ENCODE measurements at regions not wholly inside any gene's neighbourhood (a gene's known extent, or its start where the extent isn't known, plus 50 kb on each side); places are given as distances from the start of the nearest gene placed in this dataset.
"Not testable (repeated sequence)": the region's sequence is repeated elsewhere in the genome, so short reads cannot be mapped to it uniquely, and the experiment has no call there.

DNA sequence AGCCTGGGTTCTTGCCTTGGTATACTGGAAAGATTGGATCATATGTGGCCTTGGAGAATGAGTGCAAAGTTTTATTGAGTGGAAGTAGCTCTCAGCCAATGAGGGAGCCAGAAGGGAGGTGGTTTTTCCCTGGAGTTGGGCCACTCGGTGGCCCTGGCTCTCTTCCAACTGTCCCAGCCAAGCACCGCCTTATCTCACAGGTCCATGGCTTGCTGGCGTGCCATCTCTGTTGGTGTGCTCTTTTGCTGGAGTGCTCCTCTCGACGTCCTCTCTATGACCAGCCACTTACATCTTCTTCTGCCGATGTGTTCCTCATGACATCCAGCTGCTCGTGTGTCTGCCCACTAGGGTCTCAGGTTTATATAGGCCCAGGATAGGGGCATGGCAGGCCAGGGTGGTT is 505.9 kb upstream of the SYNCRIP start:
- Histone ChIP-seq H3K4me1 (ENCODE audit: insufficient read depth, low read length) (0 out of 2 replicates have a peak, but pooled peaks cover 10% of the 10 kb centered on the region), H3K36me3 (ENCODE audit: insufficient read depth, low read length) (no peaks in the 10 kb centered on the region), H3K9me3 (ENCODE audit: control insufficient read depth, insufficient read depth, low read length) (no peaks in the 10 kb centered on the region), H3K9ac (ENCODE audit: low read depth, low read length) (no peak overlapping the region)

DNA sequence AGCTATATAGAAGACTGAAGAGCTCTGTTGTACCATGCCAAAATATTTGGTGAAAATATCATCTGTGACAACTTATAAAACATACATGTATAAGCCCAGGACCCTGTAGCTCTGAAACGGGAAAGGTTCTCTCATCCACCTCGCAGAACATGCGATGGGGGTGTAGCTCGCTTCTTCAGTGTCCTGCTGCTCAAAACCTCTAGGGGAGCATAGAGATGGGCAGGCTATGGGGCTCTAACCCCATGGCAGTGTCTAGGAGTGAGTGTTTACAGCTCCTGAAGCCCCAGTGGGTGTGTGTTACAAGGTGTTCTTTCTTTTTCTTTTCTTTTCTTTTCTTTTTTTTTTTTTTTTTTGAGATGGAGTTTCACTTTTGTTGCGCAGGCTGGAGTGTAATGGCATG is 505.2 kb upstream of the SYNCRIP start:
- Histone ChIP-seq H3K4me1 (ENCODE audit: insufficient read depth, low read length) (0 out of 2 replicates have a peak, but pooled peaks cover 9% of the 10 kb centered on the region), H3K36me3 (ENCODE audit: insufficient read depth, low read length) (no peaks in the 10 kb centered on the region), H3K9me3 (ENCODE audit: control insufficient read depth, insufficient read depth, low read length) (no peaks in the 10 kb centered on the region)

DNA sequence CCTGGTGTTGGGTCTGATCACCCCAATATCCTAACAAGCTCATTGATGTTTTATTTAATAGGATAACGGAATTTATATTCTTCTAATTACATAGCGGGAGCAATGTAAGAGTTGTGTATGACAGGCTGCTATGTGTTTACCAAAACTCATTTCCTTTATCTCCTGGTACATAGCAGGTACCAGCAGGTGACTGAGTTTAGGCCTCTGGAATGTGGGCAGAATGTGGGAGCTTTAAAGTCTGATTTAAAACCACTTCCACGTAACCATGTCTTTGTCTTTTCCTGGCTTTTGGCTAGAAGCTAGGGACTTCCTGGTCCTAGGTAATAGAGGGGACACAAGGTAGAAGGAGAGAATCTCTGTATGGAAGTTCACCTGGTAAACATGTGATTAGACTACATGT is 504.6 kb upstream of the SYNCRIP start:
- Histone ChIP-seq H3K9me3 (ENCODE audit: control insufficient read depth, insufficient read depth, low read length) (no peaks in the 10 kb centered on the region; the same call in 1 of the 2 replicates), H3K9ac (ENCODE audit: low read depth, low read length) (no peak overlapping the region), H3K4me1 (ENCODE audit: insufficient read depth, low read length) (0 out of 2 replicates have a peak, but pooled peaks cover 4% of the 10 kb centered on the region), H3K36me3 (ENCODE audit: insufficient read depth, low read length) (no peaks in the 10 kb centered on the region)

More for the DNA sequence above, 505.2 kb upstream of the SYNCRIP start:
- no peak overlapping the region for H3K9ac ChIP-seq (ENCODE audit: low read depth, low read length)

DNA sequence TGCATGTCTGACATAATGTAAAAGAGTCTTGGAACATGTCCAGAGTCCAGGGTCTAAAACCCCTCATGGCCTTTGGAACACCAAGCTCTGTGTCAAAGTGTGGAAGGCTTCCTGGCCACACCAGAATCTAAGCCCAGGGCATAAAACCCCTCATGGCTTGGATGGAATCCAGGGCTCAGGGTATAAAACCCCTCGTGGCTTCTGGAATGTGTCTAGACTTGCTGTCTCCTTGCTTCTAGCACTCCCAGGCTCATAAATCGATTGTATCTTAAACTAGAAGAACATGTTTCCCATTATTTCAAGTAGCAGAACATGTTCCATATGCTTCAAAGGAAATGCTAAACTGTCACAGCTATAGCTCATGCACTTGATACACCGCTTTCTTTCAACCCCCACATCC is 504.1 kb upstream of the SYNCRIP start:
- not testable (repeated sequence) for H3K9me3 ChIP-seq (ENCODE audit: control insufficient read depth, insufficient read depth, low read length); H3K4me1 ChIP-seq (ENCODE audit: insufficient read depth, low read length); H3K9ac ChIP-seq (ENCODE audit: low read depth, low read length); H3K36me3 ChIP-seq (ENCODE audit: insufficient read depth, low read length)

DNA sequence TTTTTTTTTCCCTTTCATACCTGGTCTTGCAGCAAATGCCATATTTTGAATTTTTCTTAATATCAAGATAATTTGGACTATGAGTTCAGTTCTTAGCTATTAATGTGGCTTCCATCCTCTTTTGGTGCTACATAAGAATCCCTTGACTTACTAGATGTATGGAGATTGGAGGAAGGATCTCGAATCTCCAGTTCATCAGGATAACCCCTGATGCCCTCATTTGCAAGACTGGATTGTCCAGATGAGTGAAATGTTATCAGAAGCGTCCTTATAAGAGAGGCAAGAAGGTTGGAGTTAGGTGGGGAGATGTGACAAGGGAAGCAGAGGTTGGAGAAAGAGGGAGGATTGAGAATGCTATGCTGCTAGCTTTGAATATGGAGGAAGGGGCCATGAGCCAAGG is 499.6 kb upstream of the SYNCRIP start:
- no peaks in the 10 kb centered on the region for H3K4me1 ChIP-seq (ENCODE audit: insufficient read depth, low read length)
- H3K9me3 ChIP-seq (ENCODE audit: control insufficient read depth, insufficient read depth, low read length): no peaks in the 10 kb centered on the region; the same call in 1 of the 2 replicates
- no peak overlapping the region for H3K9ac ChIP-seq (ENCODE audit: low read depth, low read length)
- H3K36me3 ChIP-seq (ENCODE audit: insufficient read depth, low read length): no peaks in the 10 kb centered on the region

DNA sequence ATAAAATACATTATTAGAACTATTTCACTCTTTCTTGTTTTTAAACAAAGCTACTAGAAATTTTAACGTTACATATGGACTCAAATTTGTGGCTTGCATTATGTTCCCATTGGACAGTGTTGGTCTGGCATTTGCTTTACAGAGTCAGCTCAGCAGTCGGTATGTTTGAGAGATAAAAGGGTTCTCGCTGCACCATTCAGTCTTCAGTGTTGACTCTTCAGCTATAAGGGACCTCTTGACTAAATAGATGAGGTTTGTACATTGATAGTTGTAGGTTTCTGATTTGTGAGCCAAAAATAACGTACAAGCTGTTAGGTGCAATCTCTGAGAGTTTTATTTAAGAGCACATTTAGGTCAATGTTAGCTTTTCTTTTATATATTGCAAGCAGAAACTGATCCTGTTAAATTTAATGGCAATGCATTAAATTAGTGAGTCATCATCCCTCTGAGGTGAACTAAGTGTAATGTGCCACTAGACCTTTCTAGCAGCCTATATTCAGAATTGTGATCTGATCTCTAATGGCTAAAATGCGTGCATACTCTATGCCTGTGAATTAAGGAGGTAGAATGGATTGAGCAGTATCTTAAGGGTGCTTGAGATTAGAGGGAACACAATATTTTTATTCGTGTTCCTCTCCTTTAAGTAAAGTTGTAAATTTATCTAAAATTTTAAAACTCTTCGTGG is 485.6 kb upstream of the SYNCRIP start:
- Histone ChIP-seq H3K36me3 (ENCODE audit: insufficient read depth, low read length) (no peaks in the 10 kb centered on the region), H3K9ac (ENCODE audit: low read depth, low read length) (no peak overlapping the region), H3K4me1 (ENCODE audit: insufficient read depth, low read length) (no peaks in the 10 kb centered on the region), H3K9me3 (ENCODE audit: control insufficient read depth, insufficient read depth, low read length) (no peaks in the 10 kb centered on the region)

DNA sequence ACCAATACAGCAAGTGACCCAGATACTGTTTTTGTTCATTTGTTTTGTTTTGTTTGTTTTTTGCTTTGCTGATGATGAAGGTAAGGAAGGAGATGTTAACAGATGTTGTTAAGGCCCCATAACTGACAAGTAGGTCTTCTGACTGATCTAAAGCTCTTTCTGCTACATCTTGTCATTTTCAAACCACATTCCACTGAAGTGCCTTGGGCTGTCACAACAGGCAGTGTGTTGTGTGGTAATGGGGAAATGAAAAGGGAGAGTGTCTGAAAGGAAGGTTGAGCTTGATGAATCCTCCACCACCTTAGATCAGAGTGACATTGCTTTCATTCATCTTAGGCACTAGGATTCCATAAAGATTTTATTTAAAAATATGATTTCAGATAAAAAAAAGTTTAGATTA is 479.4 kb upstream of the SYNCRIP start:
- H3K36me3 ChIP-seq (ENCODE audit: insufficient read depth, low read length): no peaks in the 10 kb centered on the region
- no peaks in the 10 kb centered on the region for H3K9me3 ChIP-seq (ENCODE audit: control insufficient read depth, insufficient read depth, low read length)
- no peaks in the 10 kb centered on the region for H3K4me1 ChIP-seq (ENCODE audit: insufficient read depth, low read length)
- H3K9ac ChIP-seq (ENCODE audit: low read depth, low read length): no peak overlapping the region

DNA sequence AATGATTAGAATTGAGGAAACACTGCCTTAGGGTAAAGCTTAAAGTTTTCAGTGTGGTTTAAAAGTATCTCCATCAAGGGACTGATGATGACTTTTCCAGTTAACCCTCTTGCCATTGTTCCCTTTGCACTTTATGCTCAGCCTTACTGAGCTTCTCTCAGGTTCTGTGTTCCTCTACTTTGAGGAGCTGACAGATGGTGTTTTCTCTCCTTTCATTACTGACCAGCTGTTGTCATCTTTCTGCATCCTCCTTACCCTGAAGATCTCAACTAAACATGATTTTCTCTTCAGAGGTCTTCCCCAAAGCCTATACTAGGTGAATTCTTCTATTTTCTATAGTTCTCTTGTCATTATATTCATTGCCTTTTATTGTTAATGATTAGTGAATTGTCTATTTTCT is 475.6 kb upstream of the SYNCRIP start:
- Histone ChIP-seq H3K9me3 (ENCODE audit: control insufficient read depth, insufficient read depth, low read length) (no peaks in the 10 kb centered on the region), H3K4me1 (ENCODE audit: insufficient read depth, low read length) (no peaks in the 10 kb centered on the region), H3K36me3 (ENCODE audit: insufficient read depth, low read length) (no peaks in the 10 kb centered on the region), H3K9ac (ENCODE audit: low read depth, low read length) (no peak overlapping the region)

DNA sequence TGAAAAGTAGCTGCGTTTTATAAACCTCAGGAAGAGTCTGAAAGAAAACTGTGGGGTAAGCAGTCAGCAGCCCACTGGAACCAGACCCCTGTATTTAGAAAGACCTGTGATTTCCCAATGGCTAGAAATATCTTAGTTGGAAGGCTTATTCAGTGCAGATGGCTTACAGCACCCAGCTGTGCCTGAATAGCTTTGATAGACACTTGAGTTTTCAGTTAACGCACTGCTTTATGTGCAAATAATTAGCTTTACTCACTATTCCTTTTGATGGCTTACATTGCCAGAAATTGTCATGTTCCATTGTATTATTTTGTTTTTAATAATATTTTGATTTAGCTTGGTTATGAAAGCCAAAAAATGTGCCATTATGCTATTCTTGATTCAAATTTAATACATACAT is 465.3 kb upstream of the SYNCRIP start:
- Histone ChIP-seq H3K36me3 (ENCODE audit: insufficient read depth, low read length) (no peaks in the 10 kb centered on the region), H3K9me3 (ENCODE audit: control insufficient read depth, insufficient read depth, low read length) (no peaks in the 10 kb centered on the region), H3K9ac (ENCODE audit: low read depth, low read length) (no peak overlapping the region), H3K4me1 (ENCODE audit: insufficient read depth, low read length) (no peaks in the 10 kb centered on the region)

DNA sequence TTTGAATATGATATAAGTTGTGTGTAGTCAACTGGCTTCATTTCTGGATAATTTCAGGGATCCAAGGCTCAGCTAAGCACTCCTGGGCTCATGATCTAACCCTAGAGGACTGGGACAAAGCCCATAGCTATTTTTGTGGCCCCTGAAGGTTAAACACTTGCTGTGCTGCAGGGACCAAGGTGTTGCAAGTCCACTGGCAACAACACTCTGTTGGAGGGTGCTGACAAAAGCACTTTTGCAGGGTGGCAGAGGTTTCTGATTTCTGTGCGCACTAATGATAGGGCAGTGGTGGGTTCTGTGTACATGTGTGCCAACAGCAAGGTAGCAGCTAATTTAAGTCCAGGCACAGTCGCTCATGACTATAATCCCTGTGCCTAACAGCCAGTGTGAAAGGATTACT is 445.3 kb upstream of the SYNCRIP start:
- no peaks in the 10 kb centered on the region for H3K36me3 ChIP-seq (ENCODE audit: insufficient read depth, low read length)
- H3K4me1 ChIP-seq (ENCODE audit: insufficient read depth, low read length): no peaks in the 10 kb centered on the region
- no peak overlapping the region for H3K9ac ChIP-seq (ENCODE audit: low read depth, low read length)
- H3K9me3 ChIP-seq (ENCODE audit: control insufficient read depth, insufficient read depth, low read length): no peaks in the 10 kb centered on the region

DNA sequence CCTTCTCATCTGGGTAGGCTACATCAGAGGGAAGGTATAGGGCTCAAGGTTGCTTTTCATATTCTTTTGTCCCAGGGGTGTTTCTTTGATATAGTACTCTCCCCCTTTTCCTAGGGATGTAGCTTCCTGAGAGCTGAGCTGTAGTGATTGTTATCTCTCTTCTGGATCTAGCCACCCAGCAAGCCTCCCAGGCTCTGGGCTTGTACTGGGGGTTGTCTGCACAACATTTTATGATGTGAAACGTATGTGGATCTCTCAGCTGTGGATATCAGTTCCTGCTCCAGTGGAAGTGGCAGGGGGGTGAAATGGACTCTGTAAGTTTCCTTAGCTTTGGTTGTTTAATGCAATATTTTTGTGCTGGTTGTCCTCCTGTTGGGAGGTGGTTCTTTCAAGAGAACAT is 437.3 kb upstream of the SYNCRIP start:
- no peaks in the 10 kb centered on the region for H3K36me3 ChIP-seq (ENCODE audit: insufficient read depth, low read length)
- H3K9ac ChIP-seq (ENCODE audit: low read depth, low read length): no peak overlapping the region
- H3K9me3 ChIP-seq (ENCODE audit: control insufficient read depth, insufficient read depth, low read length): no peaks in the 10 kb centered on the region
- H3K4me1 ChIP-seq (ENCODE audit: insufficient read depth, low read length): no peaks in the 10 kb centered on the region

DNA sequence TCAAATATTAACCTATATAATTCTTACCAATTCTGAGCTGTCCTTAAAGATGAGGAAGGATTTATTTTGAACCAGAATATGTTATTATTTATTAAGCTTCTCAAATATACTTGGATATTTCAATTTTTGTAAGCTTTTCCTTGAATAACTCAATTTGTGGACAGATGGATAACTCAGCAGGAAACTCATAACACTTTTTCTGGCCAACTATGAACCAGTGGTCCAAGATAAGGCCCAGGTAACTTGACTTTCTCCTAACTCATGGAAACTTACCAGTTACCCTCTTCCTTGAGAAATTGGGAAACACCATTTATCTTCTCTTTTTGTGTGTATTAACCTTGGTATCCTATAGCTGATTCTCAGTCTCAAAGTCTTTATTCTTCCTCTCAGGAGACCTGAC is 427.5 kb upstream of the SYNCRIP start:
- no peaks in the 10 kb centered on the region for H3K9me3 ChIP-seq (ENCODE audit: control insufficient read depth, insufficient read depth, low read length)
- no peaks in the 10 kb centered on the region for H3K36me3 ChIP-seq (ENCODE audit: insufficient read depth, low read length)
- no peaks in the 10 kb centered on the region; the same call in 1 of the 2 replicates for H3K4me1 ChIP-seq (ENCODE audit: insufficient read depth, low read length)
- no peak overlapping the region for H3K9ac ChIP-seq (ENCODE audit: low read depth, low read length)

DNA sequence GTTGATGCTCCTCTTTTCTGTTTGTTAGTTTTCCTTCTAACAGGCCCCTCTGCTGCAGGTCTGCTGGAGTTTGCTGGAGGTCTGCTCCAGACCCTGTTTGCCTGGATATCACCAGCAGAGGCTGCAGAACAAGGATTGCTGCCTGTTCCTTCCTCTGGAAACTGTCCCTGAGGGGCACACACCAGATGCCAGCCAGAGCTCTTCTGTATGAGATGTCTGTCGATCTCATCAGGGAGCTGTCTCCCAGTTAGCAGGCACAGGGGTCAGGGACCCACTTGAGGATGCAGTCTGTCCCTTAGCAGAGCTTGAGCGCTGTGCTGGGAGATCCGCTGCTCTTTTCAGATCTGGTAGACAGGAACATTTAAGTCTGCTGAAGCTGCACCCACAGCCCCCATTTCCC is 422.3 kb upstream of the SYNCRIP start:
- H3K9me3 ChIP-seq (ENCODE audit: control insufficient read depth, insufficient read depth, low read length); H3K9ac ChIP-seq (ENCODE audit: low read depth, low read length); H3K4me1 ChIP-seq (ENCODE audit: insufficient read depth, low read length); H3K36me3 ChIP-seq (ENCODE audit: insufficient read depth, low read length): not testable (repeated sequence)

DNA sequence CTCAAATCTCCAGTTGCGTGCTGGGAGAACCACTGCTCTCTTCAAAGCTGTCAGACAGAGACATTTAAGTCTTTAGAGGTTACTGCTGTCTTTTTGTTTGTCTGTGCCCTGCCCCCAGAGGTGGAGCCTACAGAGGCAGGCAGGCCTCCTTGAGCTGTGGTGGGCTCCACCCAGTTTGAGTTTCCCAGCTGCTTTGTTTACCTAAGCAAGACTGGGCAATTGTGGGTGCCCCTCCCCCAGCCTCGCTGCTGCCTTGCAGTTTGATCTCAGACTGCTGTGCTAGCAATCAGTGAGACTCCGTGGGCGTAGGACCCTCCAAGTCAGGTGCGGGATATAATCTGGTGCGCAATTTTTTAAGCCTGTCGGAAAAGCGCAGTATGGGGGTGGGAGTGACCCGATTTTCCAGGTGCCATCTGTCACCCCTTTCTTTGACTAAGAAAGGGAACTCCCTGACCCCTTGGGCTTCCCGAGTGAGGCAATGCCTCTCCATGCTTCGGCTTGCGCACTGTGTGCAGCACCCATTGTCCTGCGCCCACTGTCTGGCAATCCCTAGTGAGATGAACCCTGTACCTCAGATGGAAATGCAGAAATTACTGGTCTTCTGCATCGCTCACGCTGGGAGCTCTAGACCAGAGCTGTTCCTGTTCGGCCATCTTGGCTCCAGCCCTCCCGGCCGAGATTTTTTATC is 414.8 kb upstream of the SYNCRIP start:
- not testable (repeated sequence) for H3K4me1 ChIP-seq (ENCODE audit: insufficient read depth, low read length); H3K9me3 ChIP-seq (ENCODE audit: control insufficient read depth, insufficient read depth, low read length); H3K36me3 ChIP-seq (ENCODE audit: insufficient read depth, low read length)
- H3K9ac ChIP-seq (ENCODE audit: low read depth, low read length): peak overlapping the region; percentile 71

DNA sequence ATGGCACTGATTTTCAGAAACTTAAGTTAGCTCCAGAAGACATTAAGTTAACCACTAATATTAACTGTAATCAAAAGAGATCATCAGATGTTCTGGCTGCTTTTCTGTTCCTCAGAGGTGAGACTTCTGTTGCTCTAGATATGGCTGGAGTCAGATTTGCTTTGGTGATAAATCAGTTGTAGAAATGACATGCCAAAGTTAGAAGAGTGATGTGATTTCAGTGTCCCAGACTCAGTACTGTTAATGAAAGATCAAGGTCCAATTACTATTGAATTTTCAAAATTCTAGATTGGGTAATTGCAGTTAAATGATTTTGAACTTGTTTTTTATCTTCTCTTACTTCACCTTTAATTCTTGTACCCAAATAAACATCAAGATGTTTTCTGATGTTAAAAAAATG is 402.4 kb upstream of the SYNCRIP start:
- H3K9ac ChIP-seq (ENCODE audit: low read depth, low read length): no peak overlapping the region
- no peaks in the 10 kb centered on the region for H3K9me3 ChIP-seq (ENCODE audit: control insufficient read depth, insufficient read depth, low read length)
- H3K4me1 ChIP-seq (ENCODE audit: insufficient read depth, low read length): no peaks in the 10 kb centered on the region
- H3K36me3 ChIP-seq (ENCODE audit: insufficient read depth, low read length): no peaks in the 10 kb centered on the region

Data from ES-I3 (cell line).